Bronchial epithelial cell (primary cell): ENCODE measurements at regions not wholly inside any gene's neighbourhood (a gene's known extent, or its start where the extent isn't known, plus 50 kb on each side); places are given as distances from the start of the nearest gene placed in this dataset.

Experiments
- DNase-seq: peaks from one replicate; pipeline ENCODE4 v3.0.0-alpha.2; 2010; ENCODE audit warnings: low read depth
- FAIRE-seq: peaks from 2 replicates; lab custom pipeline; 2011; peaks lifted over from hg19 to GRCh38; lab: Jason Lieb, UNC
- H3K27me3 ChIP-seq: 2 replicates; pipeline ENCODE4 v1.5.1; 2011; ENCODE audit warnings: low read length; ENCODE audit not compliant: control insufficient read depth, insufficient read depth
- H3K36me3 ChIP-seq: 2 replicates; pipeline ENCODE4 v1.5.1; 2011; ENCODE audit warnings: low read length; ENCODE audit not compliant: control insufficient read depth, insufficient read depth
- H3K4me3 ChIP-seq: 2 replicates; pipeline ENCODE4 v1.5.1; 2011; ENCODE audit warnings: mild to moderate bottlenecking, low read depth, low read length, control low read depth
- CTCF ChIP-seq: IDR thresholded peaks from 2 replicates; pipeline ENCODE4 v1.5.1; 2011; ENCODE audit warnings: mild to moderate bottlenecking, moderate library complexity, low read length, control low read depth, inconsistent platforms; ENCODE audit not compliant: insufficient read depth, severe bottlenecking

- no peak for DNase-seq
- no peak for TF ChIP-seq CTCF
- Histone ChIP-seq H3K36me3 (no peaks in the 10 kb centered on the region), H3K4me3 (no peak overlapping the region), H3K27me3 (no peaks in the 10 kb centered on the region)
- FAIRE-seq = no peak
Observed at GRCh38 chrX:477441-478012, 90.8 kb upstream of the PPP2R3B start.

DNA sequence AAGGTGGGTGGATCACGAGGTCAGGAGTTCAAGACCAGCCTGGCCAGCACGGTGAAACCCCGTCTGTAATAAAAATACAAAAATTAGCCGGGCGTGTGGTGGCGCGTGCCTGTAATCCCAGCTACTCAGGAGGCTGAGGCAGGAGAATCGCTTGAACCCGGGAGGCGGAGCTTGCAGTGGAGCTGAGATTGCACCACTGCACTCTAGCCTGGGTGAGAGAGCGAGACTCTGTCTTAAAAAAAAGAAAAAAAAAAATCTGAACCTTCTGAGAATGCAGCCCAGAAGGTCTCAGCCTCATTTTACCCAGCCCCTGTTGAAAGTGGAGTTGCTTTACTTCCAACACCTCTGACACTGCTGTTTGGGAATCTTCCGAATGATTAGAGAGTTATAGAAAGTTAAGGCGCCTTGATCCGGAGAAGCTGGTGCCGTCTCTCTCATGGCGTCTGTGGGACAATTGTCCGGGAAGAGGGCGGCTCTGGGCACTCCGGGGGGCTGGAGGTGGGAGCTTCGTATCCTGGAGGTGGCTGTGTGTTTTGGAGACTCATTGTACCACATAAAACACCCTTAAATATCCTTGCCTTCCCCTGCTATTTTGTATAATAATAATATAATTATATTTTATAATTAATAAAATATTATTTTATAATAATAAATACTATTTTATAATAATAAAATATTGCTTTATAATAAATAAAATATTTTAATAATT, 92.7 kb upstream of the PPP2R3B start:
- Histone ChIP-seq H3K27me3 (no peaks in the 10 kb centered on the region), H3K4me3 (no peak overlapping the region), H3K36me3 (no peaks in the 10 kb centered on the region)
- TF ChIP-seq CTCF = no peak
- no peak for FAIRE-seq
- DNase-seq = no peak

GRCh38 chrX:480861-481417, 94.2 kb upstream of the PPP2R3B start:
- no peaks in the 10 kb centered on the region for H3K36me3 ChIP-seq
- FAIRE-seq (no peak), DNase-seq (no peak)
- no peak for TF ChIP-seq CTCF
- H3K27me3 ChIP-seq = no peaks in the 10 kb centered on the region
- no peak overlapping the region for H3K4me3 ChIP-seq

DNA sequence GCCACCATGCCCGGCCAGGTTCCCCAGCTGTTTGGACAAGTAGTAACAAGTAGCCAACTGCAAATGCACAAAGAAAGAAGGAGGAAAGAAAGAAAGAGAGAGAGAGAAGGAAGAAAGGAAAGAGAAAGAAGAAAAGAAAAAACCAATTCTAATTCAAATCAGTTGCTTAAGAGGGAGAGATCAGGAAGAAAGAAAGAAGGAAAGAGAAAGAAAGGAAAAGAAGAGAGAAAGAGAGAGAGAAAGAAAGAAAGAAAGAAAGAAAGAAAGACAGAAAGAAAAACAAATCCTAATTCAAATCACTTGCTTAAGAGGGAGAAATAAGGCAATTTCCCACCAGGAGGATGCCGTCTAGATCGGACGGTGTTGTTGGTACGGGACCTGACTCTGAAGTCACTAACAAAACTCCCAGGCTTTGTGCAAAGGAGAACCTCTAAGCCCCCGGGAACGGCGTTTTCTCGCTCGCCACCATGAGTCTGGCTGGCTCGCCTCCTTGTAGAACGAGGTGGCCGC, 95.5 kb upstream of the PPP2R3B start:
- TF ChIP-seq CTCF = no peak
- DNase-seq (no peak), FAIRE-seq (no peak)
- H3K27me3 ChIP-seq = no peaks in the 10 kb centered on the region
- no peaks in the 10 kb centered on the region for H3K36me3 ChIP-seq
- no peak overlapping the region for H3K4me3 ChIP-seq

GRCh38 chrX:482702-483203, 96.0 kb upstream of the PPP2R3B start:
- no peak overlapping the region for H3K4me3 ChIP-seq
- DNase-seq = no peak
- TF ChIP-seq CTCF = no peak
- no peaks in the 10 kb centered on the region for H3K36me3 ChIP-seq
- FAIRE-seq = no peak
- no peaks in the 10 kb centered on the region for H3K27me3 ChIP-seq
